NCI-H510A (cell line): ENCODE measurements at regions not wholly inside any gene's neighbourhood (a gene's known extent, or its start where the extent isn't known, plus 50 kb on each side); places are given as distances from the start of the nearest gene placed in this dataset.
"Not testable (repeated sequence)": the region's sequence is repeated elsewhere in the genome, so short reads cannot be mapped to it uniquely, and the experiment has no call there.

ENCODE experiments used
- DNase-seq: peaks from one replicate; lab custom pipeline; 2025; lab: John Stamatoyannopoulos, UW

GRCh38 chr5:63118221-63118620 lies 539.6 kb downstream of the LRRC70 start:
- DNase-seq: no peak

- no peak for DNase-seq
Observed at GRCh38 chr5:63111891-63112290, 533.3 kb downstream of the LRRC70 start.

GRCh38 chr5:63101870-63102269 lies 523.3 kb downstream of the LRRC70 start:
- no peak for DNase-seq

GRCh38 chr5:63097286-63097685 lies 518.7 kb downstream of the LRRC70 start:
- no peak for DNase-seq

GRCh38 chr5:63094730-63095129 lies 516.1 kb downstream of the LRRC70 start:
- no peak for DNase-seq

- no peak for DNase-seq
Observed at GRCh38 chr5:63089147-63089546, 510.5 kb downstream of the LRRC70 start.

- DNase-seq: no peak
Observed at GRCh38 chr5:63085561-63085960, 506.9 kb downstream of the LRRC70 start.

DNA sequence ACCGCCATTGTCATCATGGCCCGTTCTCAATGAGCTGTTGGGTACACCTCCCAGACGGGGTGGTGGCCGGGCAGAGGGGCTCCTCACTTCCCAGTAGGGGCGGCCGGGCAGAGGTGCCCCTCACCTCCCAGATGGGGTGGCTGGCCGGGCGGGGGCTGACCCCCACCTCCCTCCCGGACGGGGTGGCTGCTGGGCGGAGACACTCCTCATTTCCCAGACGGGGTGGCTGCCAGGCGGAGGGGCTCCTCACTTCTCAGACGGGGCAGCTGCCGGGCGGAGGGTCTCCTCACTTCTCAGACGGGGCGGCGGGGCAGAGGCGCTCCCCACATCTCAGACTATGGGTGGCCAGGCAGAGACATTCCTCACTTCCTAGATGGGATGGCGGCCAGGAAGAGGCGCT lies 505.1 kb downstream of the LRRC70 start:
- DNase-seq: not testable (repeated sequence)

DNA sequence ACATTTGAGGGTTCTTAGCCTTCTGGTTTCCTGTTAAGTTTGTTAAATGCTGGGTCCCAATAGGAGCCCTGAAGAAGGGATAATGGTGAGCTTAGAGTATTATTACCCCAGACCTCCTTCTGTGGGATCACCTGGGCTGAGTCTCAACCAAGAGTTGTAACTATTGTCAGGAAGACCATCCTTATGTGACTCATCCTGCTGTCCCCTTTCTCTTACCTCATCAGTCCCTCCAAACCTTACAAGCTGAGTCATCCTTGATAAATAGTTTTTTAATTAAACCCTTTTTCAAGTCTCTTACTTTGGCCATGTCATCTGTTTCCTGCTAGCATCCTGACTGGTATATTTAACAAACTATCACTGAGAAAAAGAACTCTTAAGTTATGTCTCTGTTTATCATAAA lies 502.8 kb downstream of the LRRC70 start:
- no peak for DNase-seq

GRCh38 chr5:63070001-63070400 lies 491.4 kb downstream of the LRRC70 start:
- no peak for DNase-seq

GRCh38 chr5:63055421-63055820 lies 476.8 kb downstream of the LRRC70 start:
- DNase-seq: no peak

DNA sequence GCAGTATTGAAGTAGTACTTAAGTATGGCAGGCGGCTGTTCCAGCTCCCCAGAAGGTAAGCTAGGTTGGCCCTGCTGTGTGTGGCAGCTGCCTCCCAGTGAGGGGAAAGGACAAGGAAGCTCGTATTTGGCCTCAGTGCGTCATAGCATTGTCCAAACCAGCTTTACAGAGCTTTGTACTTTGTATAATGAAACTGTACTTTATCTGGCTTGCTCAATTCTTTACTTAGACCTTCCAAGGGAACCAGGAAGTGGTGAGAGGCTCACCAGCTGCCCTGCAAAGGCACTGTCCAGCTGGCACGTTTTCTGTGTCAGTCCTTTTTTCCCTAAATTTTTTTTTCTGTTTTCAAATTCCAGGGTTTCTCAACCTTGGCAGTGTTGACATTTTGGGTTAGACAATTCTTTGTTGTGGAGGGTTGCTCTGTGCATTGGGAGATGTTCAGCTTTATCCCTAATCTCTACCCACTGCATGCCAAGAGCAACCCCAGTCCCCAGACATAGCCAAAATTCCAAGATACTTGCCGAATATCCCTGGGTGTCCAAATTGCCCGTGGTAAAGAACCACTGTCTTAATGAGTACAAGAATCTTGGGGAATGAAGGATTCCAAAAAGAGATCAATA lies 474.5 kb downstream of the LRRC70 start:
- peak; percentile 12 for DNase-seq

DNA sequence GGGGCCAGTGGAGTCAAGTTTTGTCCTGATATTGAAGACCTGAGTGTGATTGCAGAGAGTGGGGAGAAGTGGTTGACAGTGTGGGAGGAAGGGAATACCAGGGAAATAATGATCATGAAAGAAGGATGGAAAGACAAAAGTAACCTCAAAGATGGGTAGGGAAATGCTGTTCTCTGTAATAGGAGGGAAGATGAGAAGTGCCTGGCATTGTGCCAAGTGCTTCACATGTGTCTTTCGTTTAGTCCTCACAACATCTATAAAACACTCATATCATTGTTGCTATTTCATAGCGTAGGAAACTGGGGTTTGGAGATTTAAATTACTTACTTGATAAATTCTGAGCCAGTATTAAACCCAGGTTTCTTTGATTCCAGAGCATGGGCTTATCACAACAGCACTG lies 472.3 kb downstream of the LRRC70 start:
- DNase-seq: peak; percentile 2

DNA sequence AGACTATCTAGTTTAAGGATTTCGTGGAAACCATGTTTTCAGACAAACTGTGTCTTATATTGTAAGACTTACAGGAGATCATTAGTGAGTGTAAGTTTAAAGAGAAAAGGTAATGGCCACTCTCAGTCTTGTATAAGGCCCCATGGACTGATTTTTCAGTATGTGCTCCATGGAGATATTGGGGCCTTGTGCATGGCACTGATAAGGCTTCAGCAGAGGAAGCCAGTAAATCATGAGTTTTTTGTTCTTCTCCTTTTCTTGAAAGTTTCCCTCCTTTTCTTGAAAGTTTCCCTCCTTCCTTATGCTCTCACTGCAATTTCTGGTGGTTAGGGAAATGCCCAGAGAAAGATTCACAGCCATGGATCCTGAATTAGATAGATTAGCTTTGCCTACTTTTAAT lies 471.3 kb downstream of the LRRC70 start:
- no peak for DNase-seq

DNA sequence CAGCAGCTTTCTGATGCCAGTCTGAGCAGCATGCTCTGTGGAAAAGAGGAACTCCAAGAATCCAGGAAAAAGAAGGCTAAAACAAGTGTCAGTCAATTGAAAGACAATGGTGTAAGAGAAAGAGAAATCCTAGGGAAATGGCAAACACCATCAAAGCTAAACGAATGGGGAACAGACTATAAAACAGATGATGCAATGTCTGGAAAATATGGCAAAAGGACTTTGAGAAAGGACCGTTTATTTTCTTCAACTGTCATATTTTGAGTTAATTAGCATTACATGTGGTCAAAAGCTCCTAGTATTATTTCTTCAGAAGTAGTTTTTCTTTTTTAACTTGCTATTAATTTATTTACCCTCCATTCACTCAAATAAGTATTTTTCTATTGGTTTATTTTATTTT lies 465.2 kb downstream of the LRRC70 start:
- no peak for DNase-seq

DNA sequence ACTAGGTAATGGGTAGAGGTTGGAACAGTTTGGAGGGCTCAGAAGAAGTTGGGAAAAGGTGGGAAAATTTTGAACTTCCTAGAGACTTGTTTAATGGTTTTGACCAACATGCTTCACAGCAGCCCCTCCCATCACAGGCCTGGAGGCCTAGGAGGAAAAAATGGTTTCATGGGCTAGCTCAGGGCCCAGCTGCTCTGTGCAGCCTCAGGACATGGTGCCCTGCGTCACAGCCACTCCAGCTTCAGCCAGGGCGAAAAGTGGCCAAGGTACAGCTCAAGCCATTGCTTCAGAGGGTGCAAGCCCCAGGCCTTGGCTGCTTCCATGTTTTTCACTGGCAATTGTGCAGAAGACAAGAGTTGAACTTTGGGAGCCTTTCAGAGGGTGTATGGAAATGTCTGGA lies 453.7 kb downstream of the LRRC70 start:
- DNase-seq: no peak

- no peak for DNase-seq
Observed at GRCh38 chr5:63029891-63030290, 451.3 kb downstream of the LRRC70 start.

DNA sequence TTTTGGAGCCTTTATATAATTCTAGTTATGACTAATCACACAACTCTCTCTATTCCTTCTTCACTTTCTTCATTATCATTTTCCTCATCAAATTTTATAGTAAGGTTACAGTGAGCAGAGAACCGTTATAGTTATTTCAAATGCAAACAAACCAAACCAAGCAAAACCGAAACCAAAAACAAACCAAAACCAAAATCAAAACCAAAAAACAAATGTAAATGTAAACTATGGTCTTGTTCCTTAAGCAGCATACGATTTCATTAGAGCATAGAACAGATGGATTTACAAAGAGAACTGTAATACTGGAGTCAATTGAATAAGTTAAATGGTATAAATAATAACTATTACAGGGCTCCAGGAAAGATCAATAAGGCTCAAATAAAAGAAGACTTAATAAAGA lies 447.1 kb downstream of the LRRC70 start:
- DNase-seq: no peak

GRCh38 chr5:63022403-63022802 lies 443.8 kb downstream of the LRRC70 start:
- DNase-seq: no peak

- no peak for DNase-seq
Observed at GRCh38 chr5:63011158-63011557, 432.5 kb downstream of the LRRC70 start.

DNA sequence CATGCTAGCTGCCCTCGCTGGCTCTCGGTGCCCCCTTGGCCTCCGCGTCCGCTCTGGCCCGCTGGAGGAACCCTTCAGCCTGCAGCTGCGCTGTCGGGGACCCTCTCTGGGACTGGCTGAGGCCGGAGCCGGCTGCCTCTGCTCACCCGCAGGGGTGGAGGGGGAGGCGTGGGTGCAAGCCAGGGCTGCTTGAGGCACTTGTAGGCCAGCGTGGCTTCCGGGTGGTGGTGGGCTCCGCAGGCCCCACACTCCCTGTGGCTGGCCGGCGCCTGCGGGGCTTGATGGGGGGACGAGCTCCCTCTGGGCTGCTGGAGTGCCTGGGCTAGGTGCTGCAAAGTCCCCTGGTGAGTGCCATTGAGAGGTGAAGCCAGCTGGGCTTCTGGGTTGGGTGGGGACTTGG lies 429.6 kb downstream of the LRRC70 start:
- no peak for DNase-seq

DNA sequence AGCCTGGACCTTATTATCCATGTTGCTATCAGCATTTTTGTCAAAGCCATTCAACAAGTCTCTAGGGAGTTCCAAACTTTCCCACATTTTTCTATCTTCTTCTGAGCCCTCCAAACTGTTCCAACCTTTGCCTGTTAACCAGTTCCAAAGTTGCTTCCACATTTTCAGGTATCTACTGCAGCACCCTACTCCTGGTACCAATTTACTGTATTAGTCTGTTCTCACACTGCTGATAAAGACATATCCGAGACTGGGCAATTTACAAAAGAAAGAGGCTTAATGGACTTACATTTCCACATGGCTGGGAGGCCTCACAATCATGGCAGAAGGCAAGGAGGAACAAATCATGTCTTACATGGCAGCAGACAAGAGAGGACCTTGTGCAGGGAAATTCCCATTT lies 416.2 kb downstream of the LRRC70 start:
- DNase-seq: not testable (repeated sequence)

GRCh38 chr5:62985749-62986148 lies 407.1 kb downstream of the LRRC70 start:
- DNase-seq: no peak

GRCh38 chr5:62982348-62982747 lies 403.7 kb downstream of the LRRC70 start:
- no peak for DNase-seq

DNA sequence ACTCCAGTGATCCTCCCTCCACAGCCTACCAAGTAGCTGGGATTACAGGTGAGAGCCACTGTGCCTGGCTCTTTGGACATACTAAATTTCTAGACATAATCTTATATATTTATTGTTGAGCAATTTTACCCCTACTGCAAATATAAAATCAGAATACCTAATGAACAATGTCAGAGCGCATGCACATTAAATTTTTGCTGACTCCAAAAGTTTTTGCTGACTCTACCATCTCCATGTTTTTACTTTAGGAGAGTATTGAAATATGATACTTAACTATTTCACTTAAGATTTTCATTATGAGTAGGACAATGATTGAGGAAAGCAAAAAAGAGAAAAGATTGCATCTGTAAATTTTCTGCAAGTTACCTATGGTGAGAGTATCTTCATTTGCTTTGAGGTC lies 402.3 kb downstream of the LRRC70 start:
- DNase-seq: no peak
